RPMI7951 (cell line): ENCODE measurements at regions not wholly inside any gene's neighbourhood (a gene's known extent, or its start where the extent isn't known, plus 50 kb on each side); places are given as distances from the start of the nearest gene placed in this dataset.

Source experiments
- DNase-seq: peaks from one replicate; pipeline ENCODE4 v3.0.0-alpha.2; 2012; ENCODE audit warnings: low read depth

GRCh38 chr2:42856106-42856860 is 63.9 kb upstream of the HAAO start:
- no peak for DNase-seq

- DNase-seq, result no peak
Observed at GRCh38 chr2:42855221-42855970, 63.0 kb upstream of the HAAO start.

GRCh38 chr2:42854207-42854818 is 61.9 kb upstream of the HAAO start:
- no peak for DNase-seq

- DNase-seq, result no peak
Observed at GRCh38 chr2:42853549-42854206, 61.3 kb upstream of the HAAO start.

- no peak for DNase-seq
Observed at GRCh38 chr2:42852798-42853197, 60.4 kb upstream of the HAAO start.

GRCh38 chr2:42851740-42852250 is 59.4 kb upstream of the HAAO start:
- DNase-seq, result no peak

GRCh38 chr2:42851186-42851585 is 58.8 kb upstream of the HAAO start:
- no peak for DNase-seq

GRCh38 chr2:42850016-42850805 is 57.8 kb upstream of the HAAO start:
- no peak for DNase-seq

GRCh38 chr2:42849311-42849710 is 56.9 kb upstream of the HAAO start:
- no peak for DNase-seq

- no peak for DNase-seq
Observed at GRCh38 chr2:42848726-42849290, 56.4 kb upstream of the HAAO start.

- DNase-seq, result no peak
Observed at GRCh38 chr2:42848265-42848664, 55.9 kb upstream of the HAAO start.

- no peak for DNase-seq
Observed at GRCh38 chr2:42847596-42848151, 55.3 kb upstream of the HAAO start.

GRCh38 chr2:42846932-42847595 is 54.7 kb upstream of the HAAO start:
- no peak for DNase-seq

GRCh38 chr2:42846026-42846425 is 53.6 kb upstream of the HAAO start:
- no peak for DNase-seq

GRCh38 chr2:42844901-42845821 is 52.8 kb upstream of the HAAO start:
- peak; percentile 13 for DNase-seq

- no peak for DNase-seq
Observed at GRCh38 chr2:42844366-42844765, 52.0 kb upstream of the HAAO start.

- no peak for DNase-seq
Observed at GRCh38 chr2:42843611-42844010, 51.2 kb upstream of the HAAO start.

- DNase-seq, result no peak
Observed at GRCh38 chr2:42843131-42843530, 50.7 kb upstream of the HAAO start.

GRCh38 chr2:42842466-42842865 is 50.1 kb upstream of the HAAO start:
- DNase-seq, result no peak
